Endodermal cell (in vitro differentiated cells): ENCODE measurements at regions not wholly inside any gene's neighbourhood (a gene's known extent, or its start where the extent isn't known, plus 50 kb on each side); places are given as distances from the start of the nearest gene placed in this dataset.

Experiments
- DNase-seq: peaks from one replicate; pipeline ENCODE4 v3.0.0-alpha.2; 2017
- H3K27ac ChIP-seq: 2 replicates; pipeline ENCODE4 v1.5.1; 2013; ENCODE audit warnings: mild to moderate bottlenecking, low read depth, low read length, moderate library complexity
- H3K27me3 ChIP-seq: 2 replicates; pipeline ENCODE4 v1.6.1; 2013; ENCODE audit warnings: mild to moderate bottlenecking, low read length, moderate library complexity; ENCODE audit not compliant: insufficient read depth, control insufficient read depth, poor library complexity, severe bottlenecking
- H3K36me3 ChIP-seq: 2 replicates; pipeline ENCODE4 v1.7.0; 2013; ENCODE audit warnings: mild to moderate bottlenecking, low read length, moderate library complexity; ENCODE audit not compliant: control insufficient read depth, insufficient read depth
- H3K4me1 ChIP-seq: one replicate; pipeline ENCODE4 v1.7.0; 2013; ENCODE audit warnings: low read length; ENCODE audit not compliant: control insufficient read depth, insufficient read depth
- H3K4me3 ChIP-seq: 2 replicates; pipeline ENCODE4 v1.5.1; 2013; ENCODE audit warnings: mild to moderate bottlenecking, low read length, moderate library complexity
- H3K9ac ChIP-seq: 2 replicates; pipeline ENCODE4 v1.6.1; 2013; ENCODE audit warnings: mild to moderate bottlenecking, low read length, moderate library complexity; ENCODE audit not compliant: poor library complexity, severe bottlenecking; ENCODE audit errors: extremely low read depth
- H3K9me3 ChIP-seq: 2 replicates; pipeline ENCODE4 v1.6.1; 2013; ENCODE audit warnings: mild to moderate bottlenecking, low read length, moderate library complexity; ENCODE audit not compliant: control insufficient read depth
- H3K27ac Mint-ChIP-seq: 2 replicates; pipeline ENCODE4 v1.8.0; 2020; ENCODE audit warnings: mixed read lengths
- H3K27me3 Mint-ChIP-seq: 2 replicates; pipeline ENCODE4 v1.8.0; 2021; ENCODE audit warnings: mild to moderate bottlenecking, mixed read lengths; ENCODE audit not compliant: insufficient read depth
- H3K36me3 Mint-ChIP-seq: 2 replicates; pipeline ENCODE4 v1.8.0; 2020; ENCODE audit warnings: low read depth, mixed read lengths
- H3K4me1 Mint-ChIP-seq: 2 replicates; pipeline ENCODE4 v1.8.0; 2020; ENCODE audit warnings: mixed read lengths
- H3K4me3 Mint-ChIP-seq: 2 replicates; pipeline ENCODE4 v1.8.0; 2020; ENCODE audit warnings: mild to moderate bottlenecking, moderate library complexity, mixed read lengths
- H3K9me3 Mint-ChIP-seq: 2 replicates; pipeline ENCODE4 v1.8.0; 2020; ENCODE audit warnings: mild to moderate bottlenecking, mixed read lengths
- WGBS, 2 experiments: methylation state at CpG; one replicate each; pipeline versions ENCODE4 v1.1.5 to v1.1.7; 2013; ENCODE audit warnings: missing lambda C conversion rate in 2 of 2, mixed read lengths in 1 of 2; ENCODE audit not compliant: insufficient coverage in 1 of 2, insufficient read length in 1 of 2; 5-methylcytosine and 5-hydroxymethylcytosine counted together
- TF ChIP-seq, protein P1 (sequence below): fragments of 200-600 bp; sonication (generic); conservative IDR thresholded peaks from 2 replicates; pipeline ENCODE4 v1.5.0; 2021; ENCODE audit warnings: antibody characterized with exemption, mild to moderate bottlenecking

GRCh38 chr13:83184819-83185218 is 697.5 kb downstream of the SLITRK1 start:
- Mint-ChIP-seq H3K36me3 (no peaks in the 10 kb centered on the region), H3K27ac (no peak overlapping the region), H3K4me1 (no peaks in the 10 kb centered on the region), H3K4me3 (no peak overlapping the region), H3K9me3 (peaks cover 19% of the 10 kb centered on the region), H3K27me3 (no peaks in the 10 kb centered on the region)
- Histone ChIP-seq H3K4me3 (no peak overlapping the region), H3K9ac (no peak overlapping the region), H3K36me3 (no peaks in the 10 kb centered on the region), H3K9me3 (no peaks in the 10 kb centered on the region), H3K27me3 (no peaks in the 10 kb centered on the region), H3K4me1 (peaks cover 4% of the 10 kb centered on the region), H3K27ac (no peak overlapping the region)
- TF ChIP-seq, protein P1, sequence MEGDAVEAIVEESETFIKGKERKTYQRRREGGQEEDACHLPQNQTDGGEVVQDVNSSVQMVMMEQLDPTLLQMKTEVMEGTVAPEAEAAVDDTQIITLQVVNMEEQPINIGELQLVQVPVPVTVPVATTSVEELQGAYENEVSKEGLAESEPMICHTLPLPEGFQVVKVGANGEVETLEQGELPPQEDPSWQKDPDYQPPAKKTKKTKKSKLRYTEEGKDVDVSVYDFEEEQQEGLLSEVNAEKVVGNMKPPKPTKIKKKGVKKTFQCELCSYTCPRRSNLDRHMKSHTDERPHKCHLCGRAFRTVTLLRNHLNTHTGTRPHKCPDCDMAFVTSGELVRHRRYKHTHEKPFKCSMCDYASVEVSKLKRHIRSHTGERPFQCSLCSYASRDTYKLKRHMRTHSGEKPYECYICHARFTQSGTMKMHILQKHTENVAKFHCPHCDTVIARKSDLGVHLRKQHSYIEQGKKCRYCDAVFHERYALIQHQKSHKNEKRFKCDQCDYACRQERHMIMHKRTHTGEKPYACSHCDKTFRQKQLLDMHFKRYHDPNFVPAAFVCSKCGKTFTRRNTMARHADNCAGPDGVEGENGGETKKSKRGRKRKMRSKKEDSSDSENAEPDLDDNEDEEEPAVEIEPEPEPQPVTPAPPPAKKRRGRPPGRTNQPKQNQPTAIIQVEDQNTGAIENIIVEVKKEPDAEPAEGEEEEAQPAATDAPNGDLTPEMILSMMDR, result no peak
- WGBS, 2 experiments, result 100% methylated on average over 2 of the region's 2 CpGs; no CpG with 5 or more reads in 1 of the 2 experiments
- DNase-seq, result no peak

DNA sequence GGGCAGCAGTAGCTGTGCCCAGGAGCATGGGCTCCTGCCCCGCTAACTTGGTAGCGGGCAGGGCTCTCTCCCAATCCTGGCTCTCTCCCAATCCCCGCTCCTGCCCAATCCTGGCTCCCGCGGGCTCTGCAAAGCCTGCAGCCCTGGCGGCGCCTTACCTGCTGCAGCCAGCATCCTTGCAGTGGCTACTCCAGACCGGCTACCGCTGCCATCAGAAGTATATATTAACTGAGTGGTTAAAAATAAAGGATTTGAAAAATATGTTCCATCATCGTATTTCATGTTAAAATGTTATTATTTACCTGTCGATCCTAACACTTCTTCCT is 698.2 kb downstream of the SLITRK1 start:
- no peaks in the 10 kb centered on the region for H3K4me1 Mint-ChIP-seq
- no peak overlapping the region for H3K9ac ChIP-seq
- WGBS, 2 experiments, result 98% methylated on average over 9 of the region's 11 CpGs; no CpG with 5 or more reads in 1 of the 2 experiments
- no peak overlapping the region for H3K27ac ChIP-seq
- H3K36me3 ChIP-seq, result no peaks in the 10 kb centered on the region
- no peak overlapping the region for H3K4me3 ChIP-seq
- TF ChIP-seq, protein P1, result no peak
- no peak for DNase-seq
- no peak overlapping the region for H3K27ac Mint-ChIP-seq
- no peak overlapping the region for H3K4me3 Mint-ChIP-seq
- peaks cover 4% of the 10 kb centered on the region for H3K4me1 ChIP-seq
- no peaks in the 10 kb centered on the region for H3K36me3 Mint-ChIP-seq
- H3K9me3 ChIP-seq, result no peaks in the 10 kb centered on the region
- no peaks in the 10 kb centered on the region for H3K27me3 Mint-ChIP-seq
- H3K27me3 ChIP-seq, result no peaks in the 10 kb centered on the region
- H3K9me3 Mint-ChIP-seq, result peaks cover 19% of the 10 kb centered on the region

GRCh38 chr13:83183439-83184149 is 698.7 kb downstream of the SLITRK1 start:
- H3K4me1 Mint-ChIP-seq, result no peaks in the 10 kb centered on the region
- H3K9me3 Mint-ChIP-seq, result peaks cover 19% of the 10 kb centered on the region
- no peak overlapping the region for H3K9ac ChIP-seq
- 84 to 87% methylated on average over 4 to 14 of the region's 14 CpGs for WGBS, 2 experiments
- H3K4me3 ChIP-seq, result no peak overlapping the region
- TF ChIP-seq, protein P1, result no peak
- H3K4me1 ChIP-seq, result peaks cover 4% of the 10 kb centered on the region
- H3K27ac ChIP-seq, result no peak overlapping the region
- DNase-seq, result peak; percentile 49
- no peaks in the 10 kb centered on the region for H3K9me3 ChIP-seq
- H3K36me3 Mint-ChIP-seq, result no peaks in the 10 kb centered on the region
- H3K27ac Mint-ChIP-seq, result no peak overlapping the region
- H3K27me3 ChIP-seq, result no peaks in the 10 kb centered on the region
- H3K36me3 ChIP-seq, result no peaks in the 10 kb centered on the region
- H3K4me3 Mint-ChIP-seq, result no peak overlapping the region
- no peaks in the 10 kb centered on the region for H3K27me3 Mint-ChIP-seq
